ENCODE measurements at regions not wholly inside any gene's neighbourhood (a gene's known extent, or its start where the extent isn't known, plus 50 kb on each side); places are given as distances from the start of the nearest gene placed in this dataset.

GRCh38 chr13:106112191-106112590 lies 423.3 kb downstream of the EFNB2 start:
- H4K20me1 ChIP-seq (replicated peaks in 1 of 2; ENCODE audit: control insufficient read depth in 1 of 2, insufficient read depth in 2 of 2, low read length in 2 of 2) = no peaks in the 10 kb centered on the region
- no peak overlapping the region for H3K4ac ChIP-seq (replicated peaks; ENCODE audit: insufficient read length, low read depth, low read length)
- no peak overlapping the region for H2BK20ac ChIP-seq (ENCODE audit: low read length)
- H2BK12ac ChIP-seq (ENCODE audit: low read depth, low read length) = no peak overlapping the region
- H3K4me3 ChIP-seq (ENCODE audit: extremely low read depth in 1 of 4, insufficient read depth in 2 of 4, low read depth in 3 of 4, low read length in 4 of 4) = no peak overlapping the region
- no peak overlapping the region for H2AK5ac ChIP-seq (ENCODE audit: low read depth, low read length)
- FAIRE-seq (no peak), DNase-seq (ENCODE audit: low read depth in 1 of 2, low spot score in 2 of 2) (no peak)
- H2BK5ac ChIP-seq (ENCODE audit: low read depth, low read length) = no peak overlapping the region
- H2BK15ac ChIP-seq (ENCODE audit: low read length) = no peak overlapping the region
- TF ChIP-seq JUND (IDR thresholded peaks at IDR 0.05; ENCODE audit: low read length) (no peak), SAP30 (IDR thresholded peaks at IDR 0.05; ENCODE audit: insufficient read depth, insufficient replicate concordance, low read length) (no peak), RAD21 (IDR thresholded peaks at IDR 0.05 in 1 of 2, conservative IDR thresholded peaks at IDR 0.05 in 1 of 2; ENCODE audit: low read depth in 2 of 2, low read length in 2 of 2) (no peak), JUN (IDR thresholded peaks at IDR 0.05; ENCODE audit: low read depth, low read length) (no peak), MAX (IDR thresholded peaks at IDR 0.05) (no peak), BCL11A (IDR thresholded peaks at IDR 0.05; ENCODE audit: low read depth in 2 of 2, low read length in 2 of 2) (no peak), BRCA1 (IDR thresholded peaks at IDR 0.05; ENCODE audit: low read depth, low read length) (no peak)
- TF ChIP-seq, protein P1, sequence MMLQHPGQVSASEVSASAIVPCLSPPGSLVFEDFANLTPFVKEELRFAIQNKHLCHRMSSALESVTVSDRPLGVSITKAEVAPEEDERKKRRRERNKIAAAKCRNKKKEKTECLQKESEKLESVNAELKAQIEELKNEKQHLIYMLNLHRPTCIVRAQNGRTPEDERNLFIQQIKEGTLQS (IDR thresholded peaks at IDR 0.05; ENCODE audit: insufficient read depth, low read depth, low read length) = no peak
- TF ChIP-seq, protein P2, sequence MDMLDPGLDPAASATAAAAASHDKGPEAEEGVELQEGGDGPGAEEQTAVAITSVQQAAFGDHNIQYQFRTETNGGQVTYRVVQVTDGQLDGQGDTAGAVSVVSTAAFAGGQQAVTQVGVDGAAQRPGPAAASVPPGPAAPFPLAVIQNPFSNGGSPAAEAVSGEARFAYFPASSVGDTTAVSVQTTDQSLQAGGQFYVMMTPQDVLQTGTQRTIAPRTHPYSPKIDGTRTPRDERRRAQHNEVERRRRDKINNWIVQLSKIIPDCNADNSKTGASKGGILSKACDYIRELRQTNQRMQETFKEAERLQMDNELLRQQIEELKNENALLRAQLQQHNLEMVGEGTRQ (IDR thresholded peaks at IDR 0.05; ENCODE audit: low read length) = no peak
- H3K4me1 ChIP-seq (replicated peaks in 1 of 4; ENCODE audit: control insufficient read depth in 3 of 4, insufficient read depth in 4 of 4, low read length in 3 of 4) = peaks cover 0 to 6% (median 0%) of the 10 kb centered on the region in 4 experiments; a peak in 1 of 7 replicates
- H3K79me2 ChIP-seq (ENCODE audit: control insufficient read depth in 1 of 2, insufficient read depth in 2 of 2, low read length in 2 of 2) = no peaks in the 10 kb centered on the region
- H3K23ac ChIP-seq (ENCODE audit: insufficient read length) = no peak overlapping the region
- no peak overlapping the region for H3K27ac ChIP-seq (ENCODE audit: low read depth, low read length)
- H4K8ac ChIP-seq (ENCODE audit: extremely low read depth, insufficient read depth, low read length) = no peak overlapping the region
- no peaks in the 10 kb centered on the region for H3K36me3 ChIP-seq (ENCODE audit: control insufficient read depth in 2 of 4, insufficient read depth in 4 of 4, low read length in 3 of 4)
- H3K9me3 ChIP-seq (ENCODE audit: insufficient read depth in 2 of 2, low read depth in 1 of 2, low read length in 1 of 2) = no peaks in the 10 kb centered on the region
- no peak overlapping the region for H2BK120ac ChIP-seq (replicated peaks; ENCODE audit: low read depth, low read length)
- no peaks in the 10 kb centered on the region for H3K23me2 ChIP-seq (ENCODE audit: low read depth, low read length)
- 92% methylated on average over 3 of the region's 3 CpGs; no CpG with 5 or more reads in 1 of the 2 experiments for WGBS, 2 experiments (ENCODE audit: extremely low coverage in 1 of 2, insufficient coverage in 1 of 2, insufficient read length in 1 of 2, insufficient replicate concordance in 2 of 2, low coverage in 1 of 2, low lambda C conversion rate in 2 of 2, missing lambda C conversion rate in 1 of 2)
- H4K91ac ChIP-seq (replicated peaks; ENCODE audit: insufficient read length, low read length) = no peak overlapping the region
- no peaks in the 10 kb centered on the region for H3K27me3 ChIP-seq (replicated peaks in 1 of 4; ENCODE audit: control insufficient read depth in 3 of 4, extremely low read depth in 1 of 4, insufficient read depth in 3 of 4, low read length in 3 of 4)
- no peak overlapping the region for H3K9ac ChIP-seq (replicated peaks in 1 of 4; ENCODE audit: extremely low read depth in 1 of 4, low read depth in 3 of 4, low read length in 3 of 4)
- no peak overlapping the region for H3K4me2 ChIP-seq (ENCODE audit: insufficient read depth in 1 of 2, low read depth in 2 of 2, low read length in 2 of 2)
- no peaks in the 10 kb centered on the region for H3K79me1 ChIP-seq (ENCODE audit: low read depth, low read length)
- H3K18ac ChIP-seq (ENCODE audit: extremely low read depth, low read length) = no peak overlapping the region
- no peak overlapping the region for H3K56ac ChIP-seq (replicated peaks; ENCODE audit: insufficient read length, low read depth, low read length)
- CTCF ChIA-PET (ENCODE audit: partially characterized antibody) = no interaction called here
- H4K5ac ChIP-seq (ENCODE audit: insufficient read length, low read depth, low read length) = no peak overlapping the region
- H2AFZ ChIP-seq (ENCODE audit: low read length) = no peak overlapping the region
- POLR2A ChIA-PET (ENCODE audit: partially characterized antibody) = no interaction called here
- no peak overlapping the region for H3K14ac ChIP-seq (ENCODE audit: insufficient read length)
